ENCODE measurements at regions not wholly inside any gene's neighbourhood (a gene's known extent, or its start where the extent isn't known, plus 50 kb on each side); places are given as distances from the start of the nearest gene placed in this dataset.

- Mint-ChIP-seq H3K36me3 (ENCODE audit: low read depth) (peaks cover 1% of the 10 kb centered on the region), H3K27me3 (ENCODE audit: low read depth) (peaks cover 5% of the 10 kb centered on the region), H3K4me3 (ENCODE audit: unreplicated experiment) (no peak overlapping the region), H3K27ac (ENCODE audit: unreplicated experiment) (no peak overlapping the region), H3K4me1 (ENCODE audit: low read depth) (peaks cover 12% of the 10 kb centered on the region), H3K9me3 (ENCODE audit: low read depth) (peaks cover 14% of the 10 kb centered on the region)
- TF ChIP-seq, protein P1, sequence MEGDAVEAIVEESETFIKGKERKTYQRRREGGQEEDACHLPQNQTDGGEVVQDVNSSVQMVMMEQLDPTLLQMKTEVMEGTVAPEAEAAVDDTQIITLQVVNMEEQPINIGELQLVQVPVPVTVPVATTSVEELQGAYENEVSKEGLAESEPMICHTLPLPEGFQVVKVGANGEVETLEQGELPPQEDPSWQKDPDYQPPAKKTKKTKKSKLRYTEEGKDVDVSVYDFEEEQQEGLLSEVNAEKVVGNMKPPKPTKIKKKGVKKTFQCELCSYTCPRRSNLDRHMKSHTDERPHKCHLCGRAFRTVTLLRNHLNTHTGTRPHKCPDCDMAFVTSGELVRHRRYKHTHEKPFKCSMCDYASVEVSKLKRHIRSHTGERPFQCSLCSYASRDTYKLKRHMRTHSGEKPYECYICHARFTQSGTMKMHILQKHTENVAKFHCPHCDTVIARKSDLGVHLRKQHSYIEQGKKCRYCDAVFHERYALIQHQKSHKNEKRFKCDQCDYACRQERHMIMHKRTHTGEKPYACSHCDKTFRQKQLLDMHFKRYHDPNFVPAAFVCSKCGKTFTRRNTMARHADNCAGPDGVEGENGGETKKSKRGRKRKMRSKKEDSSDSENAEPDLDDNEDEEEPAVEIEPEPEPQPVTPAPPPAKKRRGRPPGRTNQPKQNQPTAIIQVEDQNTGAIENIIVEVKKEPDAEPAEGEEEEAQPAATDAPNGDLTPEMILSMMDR (IDR thresholded peaks at IDR 0.05), result no peak
- DNase-seq (ENCODE audit: low spot score), result no peak
Measured at GRCh38 chr5:133738271-133738670, 125.9 kb upstream of the FSTL4 start.

DNA sequence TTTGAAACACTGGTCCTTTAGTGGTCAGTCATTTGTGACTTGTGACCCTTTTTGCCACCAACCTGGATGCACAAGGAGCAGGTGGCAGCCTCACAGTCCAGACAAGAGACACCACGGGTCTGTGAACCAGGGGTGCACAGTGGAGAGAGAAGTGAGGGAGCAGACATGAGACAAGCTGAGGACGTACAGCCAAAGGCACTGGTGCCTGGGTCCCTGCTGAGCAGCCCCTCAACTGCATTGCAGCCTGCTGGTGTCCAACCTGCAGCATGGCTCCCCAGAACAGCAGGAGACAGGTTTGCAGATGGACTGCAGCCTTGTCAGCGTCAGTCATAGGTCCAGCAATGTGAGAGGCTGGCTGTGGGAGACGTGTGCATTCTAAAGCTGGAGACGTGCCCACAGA is 124.2 kb upstream of the FSTL4 start:
- Mint-ChIP-seq H3K9me3 (ENCODE audit: low read depth) (peaks cover 14% of the 10 kb centered on the region), H3K27ac (ENCODE audit: unreplicated experiment) (no peak overlapping the region), H3K36me3 (ENCODE audit: low read depth) (peaks cover 1% of the 10 kb centered on the region), H3K4me3 (ENCODE audit: unreplicated experiment) (no peak overlapping the region), H3K27me3 (ENCODE audit: low read depth) (no peaks in the 10 kb centered on the region), H3K4me1 (ENCODE audit: low read depth) (peaks cover 12% of the 10 kb centered on the region)
- no peak for DNase-seq (ENCODE audit: low spot score)
- TF ChIP-seq, protein P1 (IDR thresholded peaks at IDR 0.05), result no peak

- Mint-ChIP-seq H3K9me3 (ENCODE audit: low read depth) (peaks cover 20% of the 10 kb centered on the region), H3K27ac (ENCODE audit: unreplicated experiment) (peak overlapping the region; percentile 10), H3K4me1 (ENCODE audit: low read depth) (peaks cover 12% of the 10 kb centered on the region), H3K36me3 (ENCODE audit: low read depth) (peaks cover 1% of the 10 kb centered on the region), H3K27me3 (ENCODE audit: low read depth) (no peaks in the 10 kb centered on the region), H3K4me3 (ENCODE audit: unreplicated experiment) (no peak overlapping the region)
- no peak for DNase-seq (ENCODE audit: low spot score)
- TF ChIP-seq, protein P1 (IDR thresholded peaks at IDR 0.05), result no peak
Measured at GRCh38 chr5:133735346-133735745, 123.0 kb upstream of the FSTL4 start.

GRCh38 chr5:133734916-133735315 is 122.6 kb upstream of the FSTL4 start:
- Mint-ChIP-seq H3K27ac (ENCODE audit: unreplicated experiment) (peak overlapping the region; percentile 10), H3K36me3 (ENCODE audit: low read depth) (peaks cover 1% of the 10 kb centered on the region), H3K27me3 (ENCODE audit: low read depth) (no peaks in the 10 kb centered on the region)

DNA sequence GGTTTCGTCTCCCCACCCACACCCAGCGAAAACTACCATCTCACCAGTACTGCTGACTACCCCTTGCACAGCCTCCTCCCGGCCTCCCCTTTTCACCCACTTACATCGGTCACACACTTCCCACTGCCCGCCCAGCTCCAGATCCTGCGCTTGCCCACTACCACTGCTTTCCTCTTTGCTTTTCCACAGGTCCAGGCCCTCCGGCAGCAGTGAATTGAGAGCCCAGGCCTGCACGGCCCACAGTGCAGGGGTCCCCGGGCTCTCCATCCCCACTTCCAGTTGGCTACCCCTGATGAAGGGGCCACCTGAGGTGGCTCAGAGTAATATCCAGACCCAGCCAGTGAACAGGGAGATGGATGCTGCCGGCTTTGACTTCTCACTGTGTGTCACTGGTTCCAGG is 120.2 kb upstream of the FSTL4 start:
- Mint-ChIP-seq H3K27ac (ENCODE audit: unreplicated experiment) (no peak overlapping the region), H3K4me1 (ENCODE audit: low read depth) (peaks cover 8% of the 10 kb centered on the region), H3K36me3 (ENCODE audit: low read depth) (peaks cover 1% of the 10 kb centered on the region), H3K9me3 (ENCODE audit: low read depth) (peaks cover 28% of the 10 kb centered on the region), H3K27me3 (ENCODE audit: low read depth) (no peaks in the 10 kb centered on the region), H3K4me3 (ENCODE audit: unreplicated experiment) (no peak overlapping the region)
- TF ChIP-seq, protein P1 (IDR thresholded peaks at IDR 0.05), result no peak
- no peak for DNase-seq (ENCODE audit: low spot score)

More at GRCh38 chr5:133734916-133735315, 122.6 kb upstream of the FSTL4 start:
- Mint-ChIP-seq H3K4me1 (ENCODE audit: low read depth) (peaks cover 12% of the 10 kb centered on the region), H3K4me3 (ENCODE audit: unreplicated experiment) (no peak overlapping the region), H3K9me3 (ENCODE audit: low read depth) (peaks cover 24% of the 10 kb centered on the region)
- DNase-seq (ENCODE audit: low spot score), result no peak
- TF ChIP-seq, protein P1 (IDR thresholded peaks at IDR 0.05), result no peak

All from chondrocyte (in vitro differentiated cells).